NCI-H2196 treated with DMSO at 0.1 percent for 48 hours (cell line): ENCODE measurements at regions not wholly inside any gene's neighbourhood (a gene's known extent, or its start where the extent isn't known, plus 50 kb on each side); places are given as distances from the start of the nearest gene placed in this dataset.

Experiments used
- DNase-seq: peaks from one replicate; lab custom pipeline; 2025; ENCODE audit not compliant: unreplicated experiment; lab: John Stamatoyannopoulos, UW

- DNase-seq: no peak
These were observed 129.4 kb downstream of the NUDT12 start for GRCh38 chr5:103433211-103433610.

GRCh38 chr5:103428923-103429322 is 133.7 kb downstream of the NUDT12 start:
- no peak for DNase-seq

GRCh38 chr5:103428411-103428871 is 134.1 kb downstream of the NUDT12 start:
- DNase-seq: no peak

GRCh38 chr5:103427326-103427725 is 135.3 kb downstream of the NUDT12 start:
- DNase-seq: no peak

- DNase-seq: no peak
These were observed 136.7 kb downstream of the NUDT12 start for GRCh38 chr5:103425686-103426454.

- DNase-seq: no peak
These were observed 138.0 kb downstream of the NUDT12 start for GRCh38 chr5:103424453-103425205.

GRCh38 chr5:103424026-103424425 is 138.6 kb downstream of the NUDT12 start:
- DNase-seq: no peak

GRCh38 chr5:103422756-103423155 is 139.8 kb downstream of the NUDT12 start:
- no peak for DNase-seq

GRCh38 chr5:103414604-103415003 is 148.0 kb downstream of the NUDT12 start:
- no peak for DNase-seq

- no peak for DNase-seq
These were observed 150.9 kb downstream of the NUDT12 start for GRCh38 chr5:103411711-103412110.

GRCh38 chr5:103410172-103410571 is 151.6 kb downstream of the MACIR start:
- no peak for DNase-seq

GRCh38 chr5:103409013-103409670 is 150.6 kb downstream of the MACIR start:
- no peak for DNase-seq

GRCh38 chr5:103408408-103408807 is 149.8 kb downstream of the MACIR start:
- no peak for DNase-seq

GRCh38 chr5:103407402-103407801 is 148.8 kb downstream of the MACIR start:
- no peak for DNase-seq

- DNase-seq: no peak
These were observed 145.9 kb downstream of the MACIR start for GRCh38 chr5:103404483-103404882.

GRCh38 chr5:103402851-103403250 is 144.3 kb downstream of the MACIR start:
- DNase-seq: no peak

- DNase-seq: no peak
These were observed 139.4 kb downstream of the MACIR start for GRCh38 chr5:103397739-103398581.

GRCh38 chr5:103394676-103395075 is 136.1 kb downstream of the MACIR start:
- DNase-seq: no peak

- no peak for DNase-seq
These were observed 134.7 kb downstream of the MACIR start for GRCh38 chr5:103393101-103393754.

- DNase-seq: no peak
These were observed 133.1 kb downstream of the MACIR start for GRCh38 chr5:103391659-103392058.
